Forelimb muscle (tissue), 1 donor: ENCODE measurements at regions not wholly inside any gene's neighbourhood (a gene's known extent, or its start where the extent isn't known, plus 50 kb on each side); places are given as distances from the start of the nearest gene placed in this dataset.

ENCODE experiments used
- DNase-seq: peaks from one replicate; pipeline ENCODE4 v3.0.0-alpha.2; 2013; ENCODE audit warnings: low read depth

GRCh38 chr2:117071556-117072102 is 742.9 kb upstream of the DDX18 start:
- DNase-seq = no peak

GRCh38 chr2:117074756-117075155 is 739.7 kb upstream of the DDX18 start:
- no peak for DNase-seq

- DNase-seq = no peak
These were observed 729.2 kb upstream of the DDX18 start for GRCh38 chr2:117085256-117085655.

DNA sequence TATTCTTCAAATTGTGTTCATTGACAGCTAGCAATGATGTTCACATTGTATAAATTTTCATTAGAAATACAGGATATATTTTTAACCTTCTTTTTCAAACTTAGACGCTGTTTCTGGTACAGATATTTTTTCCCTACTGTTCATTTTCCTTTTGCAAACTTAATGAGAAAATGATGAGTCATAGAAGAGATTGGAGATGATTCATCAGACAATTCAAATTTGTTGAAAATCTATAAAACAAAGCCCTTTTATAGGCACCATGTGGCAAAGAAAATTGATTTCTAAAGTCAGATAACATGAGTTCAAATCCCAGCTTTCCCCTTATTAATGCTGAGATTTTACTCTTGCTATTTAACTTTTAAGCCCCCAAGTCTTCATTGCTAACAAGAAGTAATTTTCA is 728.8 kb upstream of the DDX18 start:
- DNase-seq = no peak

DNA sequence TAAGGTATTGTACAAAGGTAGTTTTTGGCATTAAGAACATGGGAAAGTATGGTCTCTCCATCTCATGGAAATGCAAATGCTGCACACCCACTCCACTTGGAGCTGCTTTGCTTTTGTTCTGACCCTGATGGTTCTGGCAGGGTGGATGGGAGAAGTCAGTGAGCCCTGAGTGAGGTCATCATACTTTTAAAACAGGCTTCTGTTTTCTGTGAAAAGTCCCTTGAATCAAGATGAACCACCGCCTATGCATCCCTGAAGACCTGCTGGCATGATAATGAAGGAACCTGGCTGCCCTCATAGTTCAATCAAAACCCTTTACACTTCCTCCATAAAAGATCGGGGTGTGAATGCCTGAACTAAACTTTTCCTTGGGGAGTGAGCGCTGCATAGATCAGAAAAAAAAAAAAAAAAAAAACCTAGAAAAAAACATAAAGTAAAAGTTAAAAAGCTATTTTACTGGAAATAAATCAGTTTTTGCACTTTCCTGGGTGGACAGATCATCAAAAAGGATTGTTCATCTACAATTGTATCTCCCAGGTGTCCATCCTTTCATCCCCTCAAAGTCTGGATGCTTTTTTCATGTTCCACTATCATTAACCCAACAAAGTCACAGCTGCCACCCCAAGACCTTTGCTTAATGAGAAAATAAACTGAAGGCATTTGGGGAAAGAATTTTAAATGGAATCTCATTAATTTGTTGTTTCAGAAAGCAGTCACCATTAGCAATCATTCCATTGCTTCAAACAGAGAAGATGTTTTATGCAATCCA is 728.1 kb upstream of the DDX18 start:
- DNase-seq = no peak

GRCh38 chr2:117086943-117087250 is 727.6 kb upstream of the DDX18 start:
- DNase-seq = no peak

DNA sequence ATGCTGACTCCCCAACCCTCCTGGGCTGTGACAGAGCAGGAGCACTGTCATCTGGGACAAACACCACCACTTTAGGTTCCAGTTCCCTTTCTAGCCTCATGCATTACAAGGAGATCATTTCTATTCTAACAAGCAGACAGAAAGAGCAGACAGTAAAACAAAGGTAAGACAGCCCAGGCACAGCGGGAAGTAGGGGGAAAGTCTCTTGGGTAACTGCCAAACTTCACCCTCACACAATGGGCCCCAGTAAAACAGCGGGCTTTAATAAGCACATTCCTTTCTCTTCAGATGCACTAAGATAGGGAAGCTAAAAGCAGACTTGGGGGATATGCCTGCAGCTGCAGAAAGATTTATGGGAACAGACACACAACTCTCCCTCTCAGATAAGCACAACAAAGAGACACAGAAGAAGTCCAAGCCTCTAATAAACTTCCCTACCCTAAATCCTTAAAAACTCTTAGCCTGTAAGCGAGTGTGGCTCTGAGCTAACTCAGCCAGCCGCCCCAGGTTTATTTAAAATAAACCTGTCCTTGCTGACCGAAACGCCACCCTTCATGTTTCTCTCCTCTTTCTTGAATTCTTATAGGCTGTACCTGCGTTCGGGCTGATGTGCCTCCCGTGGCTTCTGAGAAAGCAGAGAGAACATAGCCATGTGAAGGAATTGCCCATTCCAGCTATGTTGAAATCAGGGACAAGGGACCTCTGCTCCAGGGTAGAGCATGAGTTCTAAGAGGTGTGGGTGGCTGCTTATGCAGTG is 726.8 kb upstream of the DDX18 start:
- DNase-seq = no peak

DNA sequence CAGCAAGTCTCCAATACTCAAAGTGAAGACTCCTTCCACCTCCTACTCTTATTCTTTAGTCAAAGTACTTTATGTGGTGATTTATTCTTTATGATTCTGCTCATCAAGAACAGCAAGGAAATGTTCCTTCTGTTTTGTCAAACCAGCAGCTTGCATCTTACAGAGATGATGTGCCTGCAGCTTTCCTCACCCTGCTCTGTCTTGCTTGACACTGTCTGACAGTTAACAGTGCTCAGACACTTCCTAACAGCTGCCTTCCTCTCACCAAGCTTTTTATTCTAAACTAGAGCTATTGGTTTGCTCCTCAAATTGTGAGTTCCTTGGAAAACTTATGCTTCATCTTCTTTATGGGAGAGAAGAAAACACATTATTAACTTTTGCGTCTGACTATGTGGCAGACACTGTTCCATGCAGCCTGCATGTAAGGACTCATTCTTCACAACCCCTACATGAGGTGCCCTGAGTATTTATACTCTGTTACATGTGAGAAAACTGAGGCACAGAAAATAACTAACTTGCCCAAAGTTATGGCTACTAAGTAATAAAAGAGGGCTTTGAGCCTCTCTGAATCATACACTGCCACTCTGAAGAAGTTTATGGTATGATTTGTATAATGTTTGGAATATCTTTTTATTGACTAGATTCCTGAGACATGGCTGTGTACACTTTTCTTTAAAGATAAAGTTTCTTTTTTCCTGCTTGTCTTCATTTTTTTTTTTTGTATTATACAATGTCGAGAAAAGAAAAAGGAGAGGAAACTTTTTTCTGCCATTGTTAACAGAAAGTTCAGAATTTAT is 723.3 kb upstream of the DDX18 start:
- no peak for DNase-seq

GRCh38 chr2:117101613-117102012 is 712.9 kb upstream of the DDX18 start:
- DNase-seq = no peak

GRCh38 chr2:117108741-117109267 is 705.7 kb upstream of the DDX18 start:
- DNase-seq = no peak

DNA sequence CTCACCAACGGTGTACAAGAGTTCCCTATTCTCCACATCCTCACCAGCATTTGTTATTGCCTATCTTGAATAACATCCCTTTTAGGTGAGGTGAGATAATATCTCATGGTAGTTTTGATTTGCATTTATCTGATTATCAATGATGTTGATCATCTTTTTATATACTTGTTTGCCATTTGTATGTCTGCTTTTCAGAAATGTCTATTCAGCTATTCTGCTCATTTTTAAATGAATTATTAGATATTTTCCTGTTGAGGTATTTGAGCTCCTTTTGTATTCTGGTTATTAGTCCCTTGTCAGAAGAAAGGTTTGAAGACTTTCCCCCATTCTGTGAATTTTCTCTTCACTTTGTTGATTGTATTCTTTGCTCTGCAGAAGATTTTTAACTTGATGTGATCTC is 695.5 kb upstream of the DDX18 start:
- DNase-seq = no peak

GRCh38 chr2:117123362-117123761 is 691.1 kb upstream of the DDX18 start:
- no peak for DNase-seq

GRCh38 chr2:117126656-117127055 is 687.8 kb upstream of the DDX18 start:
- DNase-seq = no peak

DNA sequence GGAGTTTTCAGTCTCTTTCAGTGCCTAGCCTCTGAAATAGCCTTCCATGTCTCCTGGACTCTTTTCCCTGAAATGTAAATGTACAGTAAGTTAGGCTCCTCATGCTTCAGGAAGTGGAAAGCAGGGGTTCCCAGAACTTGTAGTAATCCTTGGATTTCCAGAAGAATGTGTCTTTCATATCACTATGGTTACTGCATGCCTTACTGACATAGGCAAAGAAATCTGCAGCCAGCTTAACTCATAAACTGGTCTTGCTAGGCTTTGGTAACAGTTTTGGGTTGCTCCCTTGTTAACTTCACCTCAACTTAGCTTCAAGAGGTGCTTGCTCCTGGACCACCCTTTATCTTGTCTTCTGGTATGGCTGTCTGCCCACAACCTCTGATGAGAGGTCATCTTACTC is 686.8 kb upstream of the DDX18 start:
- DNase-seq = no peak

- DNase-seq = no peak
These were observed 686.0 kb upstream of the DDX18 start for GRCh38 chr2:117128461-117128860.

- DNase-seq = no peak
These were observed 677.1 kb upstream of the DDX18 start for GRCh38 chr2:117137371-117137770.

GRCh38 chr2:117169036-117169765 is 645.3 kb upstream of the DDX18 start:
- DNase-seq = no peak

GRCh38 chr2:117170897-117171296 is 643.6 kb upstream of the DDX18 start:
- DNase-seq = no peak

GRCh38 chr2:117179405-117179804 is 635.1 kb upstream of the DDX18 start:
- DNase-seq = no peak

GRCh38 chr2:117190856-117191559 is 623.5 kb upstream of the DDX18 start:
- DNase-seq = no peak

- DNase-seq = no peak
These were observed 619.1 kb upstream of the DDX18 start for GRCh38 chr2:117195381-117195780.
